Keratinocyte (primary cell): ENCODE measurements at regions not wholly inside any gene's neighbourhood (a gene's known extent, or its start where the extent isn't known, plus 50 kb on each side); places are given as distances from the start of the nearest gene placed in this dataset.

Experiments used
- DNase-seq: peaks from one replicate; pipeline ENCODE4 v3.0.0-alpha.2; 2011; ENCODE audit warnings: low read depth, missing footprints, low spot score
- FAIRE-seq: peaks from 2 replicates; lab custom pipeline; 2011; peaks lifted over from hg19 to GRCh38; lab: Jason Lieb, UNC
- H2AFZ ChIP-seq: 2 replicates; pipeline ENCODE4 v1.6.0; 2012; ENCODE audit warnings: low read length, control low read depth, inconsistent platforms; ENCODE audit not compliant: control insufficient read depth
- H3K27ac ChIP-seq: 2 replicates; pipeline ENCODE4 v1.5.1; 2011; ENCODE audit warnings: low read length; ENCODE audit not compliant: control insufficient read depth, insufficient read depth
- H3K27me3 ChIP-seq: 3 replicates; pipeline ENCODE4 v1.6.0; 2011; ENCODE audit warnings: low read length; ENCODE audit not compliant: control insufficient read depth, insufficient read depth; ENCODE audit errors: extremely low read depth
- H3K36me3 ChIP-seq, 2 experiments: 2 replicates in 1 of 2; 3 replicates in 1 of 2; pipeline ENCODE4 v1.5.1; 2011; ENCODE audit warnings: low read length in 2 of 2, mild to moderate bottlenecking in 1 of 2; ENCODE audit not compliant: control insufficient read depth in 2 of 2, insufficient read depth in 2 of 2; ENCODE audit errors: extremely low read depth in 1 of 2
- H3K4me1 ChIP-seq: 3 replicates; pipeline ENCODE4 v1.5.1; 2011; ENCODE audit warnings: low read length; ENCODE audit not compliant: control insufficient read depth, insufficient read depth; ENCODE audit errors: extremely low read depth
- H3K4me2 ChIP-seq: 3 replicates; pipeline ENCODE4 v1.6.0; 2011; ENCODE audit warnings: low read depth, low read length; ENCODE audit not compliant: control insufficient read depth, insufficient read depth; ENCODE audit errors: extremely low read depth
- H3K4me3 ChIP-seq, 3 experiments: fragments of 200-600 bp in 1 of 3; sonication (generic) in 1 of 3; 2 replicates in 2 of 3; 3 replicates in 1 of 3; pipeline ENCODE4 v1.5.1; 2011 to 2016; ENCODE audit warnings: low read length in 3 of 3, mild to moderate bottlenecking in 3 of 3, control low read depth in 2 of 3, inconsistent platforms in 1 of 3, low read depth in 1 of 3, mixed read lengths in 1 of 3, mixed run types in 1 of 3, moderate library complexity in 1 of 3; ENCODE audit not compliant: control insufficient read depth in 2 of 3, insufficient read depth in 2 of 3; ENCODE audit errors: extremely low read depth in 1 of 3
- H3K79me2 ChIP-seq: 2 replicates; pipeline ENCODE4 v1.6.0; 2012; ENCODE audit warnings: low read length; ENCODE audit not compliant: control insufficient read depth, insufficient read depth
- H3K9ac ChIP-seq: 3 replicates; pipeline ENCODE4 v1.6.0; 2011; ENCODE audit warnings: low read length; ENCODE audit not compliant: control insufficient read depth, insufficient read depth; ENCODE audit errors: extremely low read depth
- H3K9me1 ChIP-seq: 3 replicates; pipeline ENCODE4 v1.6.0; 2011; ENCODE audit warnings: low read length; ENCODE audit not compliant: control insufficient read depth, insufficient read depth; ENCODE audit errors: extremely low read depth
- H3K9me3 ChIP-seq: 2 replicates; pipeline ENCODE4 v1.5.1; 2012; ENCODE audit warnings: low read depth, low read length; ENCODE audit not compliant: control insufficient read depth
- H4K20me1 ChIP-seq: 3 replicates; pipeline ENCODE4 v1.6.0; 2011; ENCODE audit warnings: low read length; ENCODE audit not compliant: control insufficient read depth, insufficient read depth; ENCODE audit errors: extremely low read depth
- CTCF ChIP-seq, 3 experiments: IDR thresholded peaks in 1 of 3; conservative IDR thresholded peaks in 1 of 3; optimal IDR thresholded peaks in 1 of 3; 2 replicates in 2 of 3; 3 replicates in 1 of 3; pipeline versions ENCODE3 to v1.5.1; 2011; ENCODE audit warnings: low read length in 3 of 3, mild to moderate bottlenecking in 3 of 3, moderate library complexity in 2 of 3, control low read depth in 1 of 3, inconsistent platforms in 1 of 3; ENCODE audit not compliant: insufficient read depth in 2 of 3; ENCODE audit errors: extremely low read depth in 1 of 3
- EZH2 ChIP-seq: IDR thresholded peaks from one replicate; pipeline ENCODE4 v1.6.1; 2012; ENCODE audit warnings: inconsistent platforms, mild to moderate bottlenecking, low read length, moderate library complexity
- dilution Hi-C: fragments of 300-500 bp; cut with MboI; formaldehyde crosslinking; loops from one replicate; pipeline ENCODE4 v1.7.0; 2020; ENCODE audit warnings: low sequenced_read_pairs; ENCODE audit not compliant: extremely low pct_ligation_motif_present

GRCh38 chr1:199377211-199377610 lies 650.3 kb upstream of the NR5A2 start:
- Histone ChIP-seq H3K4me3 (no peak overlapping the region), H3K4me2 (no peak overlapping the region), H3K79me2 (no peaks in the 10 kb centered on the region), H3K27ac (no peak overlapping the region), H3K9me3 (no peaks in the 10 kb centered on the region), H3K36me3 (no peaks in the 10 kb centered on the region), H3K4me1 (no peaks in the 10 kb centered on the region), H4K20me1 (no peaks in the 10 kb centered on the region), H3K27me3 (no peaks in the 10 kb centered on the region), H3K9me1 (no peaks in the 10 kb centered on the region), H2AFZ (no peak overlapping the region), H3K9ac (no peak overlapping the region)
- DNase-seq (no peak), FAIRE-seq (no peak)
- dilution Hi-C loops, result no loop called here
- TF ChIP-seq CTCF (optimal IDR thresholded peaks at IDR 0.05 in 1 of 3, IDR thresholded peaks at IDR 0.05 in 1 of 3, conservative IDR thresholded peaks at IDR 0.05 in 1 of 3; ENCODE audit: extremely low read depth in 1 of 3, insufficient read depth in 2 of 3, low read length in 3 of 3), result no peak
- no peak for TF ChIP-seq EZH2

- H3K27me3 ChIP-seq, result no peaks in the 10 kb centered on the region
- no peak overlapping the region for H3K4me2 ChIP-seq
- H3K27ac ChIP-seq, result no peak overlapping the region
- no peak overlapping the region for H2AFZ ChIP-seq
- TF ChIP-seq CTCF (optimal IDR thresholded peaks at IDR 0.05 in 1 of 3, IDR thresholded peaks at IDR 0.05 in 1 of 3, conservative IDR thresholded peaks at IDR 0.05 in 1 of 3; ENCODE audit: extremely low read depth in 1 of 3, insufficient read depth in 2 of 3, low read length in 3 of 3) (no peak), EZH2 (no peak)
- no peaks in the 10 kb centered on the region for H3K36me3 ChIP-seq
- no peak overlapping the region for H3K4me3 ChIP-seq
- H3K9me3 ChIP-seq, result no peaks in the 10 kb centered on the region
- dilution Hi-C loops, result no loop called here
- no peaks in the 10 kb centered on the region for H3K4me1 ChIP-seq
- H3K79me2 ChIP-seq, result no peaks in the 10 kb centered on the region
- H3K9ac ChIP-seq, result no peak overlapping the region
- H3K9me1 ChIP-seq, result no peaks in the 10 kb centered on the region
- DNase-seq (no peak), FAIRE-seq (no peak)
- no peaks in the 10 kb centered on the region for H4K20me1 ChIP-seq
Measured at GRCh38 chr1:199383793-199384192, 643.7 kb upstream of the NR5A2 start.
